GM18868 (cell line): ENCODE measurements at regions not wholly inside any gene's neighbourhood (a gene's known extent, or its start where the extent isn't known, plus 50 kb on each side); places are given as distances from the start of the nearest gene placed in this dataset.

Source experiments
- ATAC-seq: cut with Tn5 transposase; IDR thresholded peaks from one replicate; pipeline ENCODE4 v1.9.1; 2021; ENCODE audit warnings: mild to moderate bottlenecking, moderate library complexity; ENCODE audit not compliant: unreplicated experiment

DNA sequence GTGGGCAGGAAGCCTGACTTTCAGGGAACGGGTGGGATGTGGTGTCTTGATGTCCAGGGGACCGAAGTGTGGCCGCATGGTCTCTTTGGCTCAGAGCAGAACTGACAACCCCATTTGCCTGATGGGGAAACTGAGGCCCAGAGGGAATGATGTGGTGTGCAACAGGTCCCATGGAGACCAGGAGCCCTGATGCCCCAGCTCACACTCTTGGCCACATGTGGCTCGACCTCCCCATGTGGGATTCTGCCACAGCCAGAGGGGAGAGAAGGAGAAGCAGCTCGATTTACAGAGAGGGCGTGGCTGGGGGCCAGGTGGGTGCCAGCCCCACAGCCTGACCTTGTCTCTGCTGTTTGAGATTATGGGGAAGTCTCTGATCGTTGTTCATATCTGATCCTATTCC is 128.1 kb downstream of the TEX29 start:
- ATAC-seq: no peak

DNA sequence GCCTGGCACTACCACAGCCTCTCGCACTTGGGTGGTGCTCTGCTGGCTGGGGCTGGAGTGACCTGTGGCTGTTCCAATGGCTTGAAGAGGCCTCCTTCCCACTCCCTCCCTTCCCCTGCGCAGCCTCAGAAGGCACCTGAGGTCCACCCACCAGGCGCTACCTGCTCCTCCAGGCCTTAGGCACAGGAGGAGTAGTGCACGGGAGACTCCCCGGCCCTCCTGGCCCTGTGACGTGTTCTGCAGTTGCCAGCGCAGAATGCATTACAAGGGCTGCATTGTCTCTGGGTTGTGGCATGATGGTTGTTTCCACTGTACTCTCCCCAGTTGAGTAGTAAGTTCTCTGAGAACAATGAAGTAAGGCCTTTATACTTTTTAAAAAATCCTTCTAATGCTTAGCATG is 128.6 kb downstream of the TEX29 start:
- ATAC-seq: no peak

DNA sequence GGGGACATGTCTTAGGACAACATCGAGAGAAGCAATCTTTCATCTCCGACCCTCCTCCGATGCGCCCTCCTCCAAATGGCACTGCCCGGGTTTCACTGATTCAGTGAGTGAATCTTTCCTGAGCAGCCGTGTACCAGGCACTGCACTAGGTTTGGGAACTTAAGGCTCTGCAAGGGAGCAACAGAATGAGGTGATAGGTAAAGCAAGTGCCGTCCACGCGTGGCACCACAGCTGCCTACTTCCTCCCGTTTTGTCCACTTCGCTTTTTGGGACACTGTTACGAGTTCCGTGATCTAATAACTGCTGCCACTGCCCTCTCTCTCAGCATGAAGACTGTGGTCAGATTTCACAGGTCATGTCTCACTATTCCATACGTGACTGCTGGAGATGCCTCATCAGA is 131.0 kb downstream of the TEX29 start:
- ATAC-seq: no peak

DNA sequence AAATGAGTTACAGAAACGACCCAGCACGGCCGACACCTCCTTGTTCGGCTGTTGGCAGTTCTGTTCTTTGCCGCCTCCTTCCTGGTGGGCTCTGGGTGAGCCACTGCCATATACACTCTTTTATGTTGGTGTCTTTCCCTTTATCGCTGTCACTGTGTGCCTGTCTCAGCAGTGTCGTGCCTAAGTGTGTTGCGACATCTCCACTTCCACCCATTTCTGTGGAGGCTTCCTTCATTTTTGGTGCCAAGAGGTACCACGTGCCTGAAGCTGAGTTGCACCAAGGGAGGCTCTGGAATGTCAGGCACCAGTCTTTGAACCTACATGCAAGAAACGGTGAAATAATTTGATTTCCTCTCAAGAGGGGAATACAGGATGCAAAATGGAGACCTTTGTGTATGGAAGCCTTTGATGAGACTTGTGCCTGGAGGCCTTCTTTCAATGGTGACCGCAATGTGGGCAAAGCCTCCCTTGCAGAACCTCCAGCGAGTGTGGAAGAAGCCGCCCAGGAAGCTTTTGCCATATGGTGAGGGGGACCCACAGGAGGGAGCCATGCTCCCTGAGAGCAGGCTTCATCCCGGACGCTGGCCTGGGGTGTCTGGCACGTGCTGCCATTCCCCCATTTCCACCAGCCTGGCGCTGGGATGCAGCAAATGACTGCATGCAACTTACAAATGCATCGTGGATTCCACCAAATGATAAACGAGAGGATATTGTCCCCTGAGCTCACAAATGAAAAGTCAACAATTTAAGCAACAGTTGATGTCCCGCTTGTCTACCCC is 136.2 kb downstream of the TEX29 start:
- no peak for ATAC-seq

DNA sequence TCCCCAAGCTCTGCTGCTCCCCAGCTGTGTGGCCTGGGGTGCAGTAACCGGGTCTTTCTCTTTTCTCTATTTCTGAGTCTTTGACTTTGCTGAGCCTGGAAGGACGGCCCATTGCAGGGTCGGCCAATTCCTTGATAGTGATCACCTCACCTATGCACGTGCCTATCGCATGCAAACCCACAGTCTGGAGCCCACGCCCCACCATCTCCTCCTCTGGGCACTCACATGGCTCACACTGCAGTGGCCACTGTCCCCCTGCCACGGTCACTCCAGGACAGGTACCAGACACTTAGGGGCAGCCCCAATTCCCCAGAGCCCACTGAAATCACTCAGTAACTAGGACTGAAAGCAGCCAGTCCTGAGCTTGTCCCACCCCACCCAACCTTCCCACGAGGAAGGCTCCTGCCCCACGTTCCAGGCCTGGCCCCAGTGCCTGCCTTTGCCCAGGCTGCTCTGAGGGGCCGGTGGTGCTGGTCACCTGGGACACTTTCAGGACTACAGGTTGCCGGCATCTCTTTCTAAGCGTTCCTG is 137.6 kb downstream of the TEX29 start:
- ATAC-seq: no peak

DNA sequence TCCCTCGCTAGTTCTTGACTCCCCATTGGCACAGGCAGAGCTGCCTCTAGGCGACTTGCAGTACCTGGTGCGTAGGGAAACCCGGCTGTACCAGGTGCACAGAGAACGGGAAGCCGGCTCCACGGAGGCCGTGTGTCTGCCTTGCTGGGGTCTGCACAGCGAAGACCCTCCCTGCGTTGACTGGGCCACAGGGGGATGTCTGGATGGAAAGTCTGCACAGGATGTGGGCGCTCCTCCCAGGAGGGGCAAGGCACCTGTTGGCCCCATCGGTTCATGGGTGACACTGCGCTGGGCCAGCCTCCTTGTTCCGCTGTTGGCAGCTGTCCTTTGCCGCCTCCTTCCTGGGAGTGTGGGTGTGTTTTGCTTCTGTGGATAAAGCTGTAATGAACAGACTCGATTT is 138.3 kb downstream of the TEX29 start:
- no peak for ATAC-seq

DNA sequence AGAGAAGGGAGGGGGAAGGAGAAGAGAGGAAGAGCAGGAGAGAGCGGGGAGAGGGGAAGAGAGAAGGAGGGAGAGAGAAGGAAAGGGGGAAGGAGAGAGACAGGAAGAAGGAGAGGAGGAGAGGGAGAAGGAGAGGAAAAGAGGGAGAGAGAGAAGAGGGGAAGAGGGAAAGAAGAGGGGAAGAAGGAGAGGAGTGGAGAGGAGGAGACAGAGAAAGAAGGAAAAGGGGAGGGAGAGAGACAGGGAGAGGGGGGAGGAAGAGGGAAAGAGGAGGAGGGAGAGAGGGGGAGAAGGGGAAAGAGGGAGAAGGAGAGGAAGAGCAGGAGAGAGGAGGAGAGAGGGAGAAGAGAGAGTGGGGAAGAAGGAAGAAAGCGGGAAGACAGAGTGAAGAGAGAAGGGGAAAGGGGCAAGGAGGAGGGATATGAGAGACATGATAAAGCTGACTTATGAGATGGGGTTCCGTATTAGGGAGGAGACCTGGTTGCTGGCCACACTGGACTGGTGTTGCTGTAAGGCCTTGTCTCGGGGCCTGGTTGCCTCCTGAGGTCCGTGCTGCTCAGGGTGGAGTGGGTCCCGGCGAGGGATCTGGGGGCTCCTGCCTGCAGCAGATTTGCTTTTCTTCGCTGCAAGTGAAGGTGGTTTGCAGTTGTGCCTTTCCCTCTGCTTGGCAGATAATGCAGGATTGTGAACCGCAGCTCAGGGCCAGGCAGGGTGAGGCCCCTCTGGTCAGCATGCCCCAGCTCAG is 139.5 kb downstream of the TEX29 start:
- ATAC-seq: no peak

DNA sequence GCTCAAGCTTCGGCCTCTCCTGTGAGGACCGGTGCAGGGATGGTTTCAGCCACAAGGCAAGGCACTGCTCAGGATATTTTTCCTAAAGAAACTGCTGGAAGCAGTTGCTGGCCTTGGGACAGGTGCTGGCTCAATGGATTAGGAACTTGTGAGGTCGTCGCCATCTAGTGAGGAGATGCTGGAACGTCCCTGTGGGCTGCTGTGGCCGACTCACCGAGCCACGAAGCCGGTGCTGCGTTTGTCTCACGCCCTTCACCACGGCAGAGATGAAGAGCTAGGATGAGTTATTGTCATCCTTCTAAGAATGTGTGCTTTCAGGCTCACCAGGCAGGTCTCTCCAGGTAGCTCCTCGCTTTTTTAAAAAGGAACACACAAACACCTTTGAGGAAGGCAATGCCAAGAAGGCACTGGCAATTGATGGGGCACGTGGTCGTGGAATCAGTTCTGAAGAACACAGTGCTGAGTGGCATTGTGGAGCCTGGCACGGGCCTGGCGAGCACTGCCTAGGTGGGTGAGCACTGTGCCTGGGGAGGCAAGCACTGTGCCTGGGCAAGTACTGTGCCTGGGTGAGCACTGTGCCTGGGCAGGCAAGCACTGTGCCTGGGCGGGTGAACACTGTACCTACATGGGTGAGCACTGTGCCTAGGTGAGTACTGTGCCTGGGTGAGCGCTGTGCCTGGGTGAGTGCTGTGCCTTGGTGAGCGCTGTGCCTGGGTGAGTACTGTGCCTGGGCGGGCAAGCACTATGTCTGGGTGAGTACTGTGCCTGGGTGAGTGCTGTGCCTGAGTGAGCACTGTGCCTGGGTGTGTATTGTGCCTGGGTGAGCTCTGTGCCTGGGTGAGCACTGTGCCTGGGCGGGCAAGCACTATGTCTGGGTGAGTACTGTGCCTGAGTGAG is 140.4 kb downstream of the TEX29 start:
- no peak for ATAC-seq

DNA sequence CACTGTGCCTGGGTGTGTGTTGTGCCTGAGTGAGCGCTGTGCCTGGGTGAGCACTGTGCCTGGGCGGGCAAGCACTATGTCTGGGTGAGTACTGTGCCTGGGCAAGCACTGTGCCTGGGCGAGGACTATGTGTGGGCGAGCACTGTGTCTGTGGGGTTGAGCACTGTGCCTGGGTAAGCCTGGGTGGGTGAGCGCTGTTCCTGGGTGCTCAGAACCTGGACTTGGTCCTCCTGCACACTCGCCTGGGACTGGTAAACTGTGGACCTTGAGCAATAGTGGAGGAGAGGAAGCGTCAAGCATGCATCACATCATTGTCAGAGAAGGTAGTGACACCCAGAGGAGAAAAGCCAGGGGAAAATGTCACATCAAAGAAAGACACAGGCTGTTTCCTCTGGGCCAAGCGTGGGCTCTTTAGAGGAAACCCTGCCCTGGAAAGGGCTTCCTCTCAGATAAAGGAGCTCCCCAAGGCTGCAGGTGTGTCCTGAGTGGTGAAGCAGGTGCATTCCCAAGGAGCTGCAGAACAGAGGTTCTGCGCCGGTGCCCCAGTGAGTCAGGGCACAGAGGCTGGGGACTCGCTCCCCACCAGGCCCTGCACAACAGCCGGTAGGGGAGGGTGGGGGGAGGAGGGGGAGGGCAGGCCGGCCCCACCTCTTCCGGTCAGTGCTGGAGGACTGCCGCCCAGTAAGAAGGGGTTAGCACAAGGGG is 141.2 kb downstream of the TEX29 start:
- no peak for ATAC-seq

DNA sequence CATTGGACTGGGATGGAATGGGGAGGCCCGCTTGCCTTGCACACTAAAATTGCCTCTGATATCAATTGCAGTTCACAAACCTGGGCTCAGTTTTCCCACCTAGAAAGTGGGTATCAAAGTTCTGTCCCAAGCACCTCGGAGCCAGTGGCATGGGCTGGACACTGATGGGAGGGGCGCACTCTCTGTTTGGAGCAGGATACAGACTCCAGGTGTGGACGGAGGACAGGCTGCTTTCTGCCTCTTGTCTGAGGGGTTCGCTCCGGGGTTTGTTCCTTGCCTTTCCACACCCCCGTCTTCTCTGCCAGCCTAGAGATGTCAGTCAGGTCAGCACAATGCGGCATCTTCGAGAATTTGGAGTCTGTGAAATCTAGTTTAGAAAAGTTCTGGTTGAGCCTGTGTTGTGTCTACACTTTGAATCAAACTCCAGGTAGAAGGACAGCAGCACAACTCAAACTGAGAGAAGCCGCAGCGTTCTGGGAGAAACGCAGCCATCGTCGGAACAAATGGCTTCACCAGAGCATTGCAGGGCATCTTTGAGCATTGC is 141.9 kb downstream of the TEX29 start:
- no peak for ATAC-seq

DNA sequence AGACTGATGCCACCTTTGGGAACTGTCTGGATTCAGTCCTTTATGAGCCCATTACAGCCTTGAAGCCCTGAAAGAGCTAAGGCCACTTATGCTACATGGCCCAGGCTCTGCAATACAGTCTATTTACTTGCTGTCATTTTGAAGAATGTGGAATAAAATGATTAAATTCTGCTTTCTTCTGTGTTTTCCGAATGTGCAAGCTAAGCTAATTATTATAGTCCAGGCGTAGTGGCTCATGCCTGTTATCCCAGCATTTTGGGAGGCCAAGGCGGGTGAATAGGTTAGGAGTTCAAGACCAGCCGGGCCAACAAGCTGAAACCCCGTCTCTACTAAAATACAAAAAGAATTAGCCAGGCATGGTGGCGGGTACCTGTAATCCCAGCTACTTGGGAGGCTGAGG is 142.5 kb downstream of the TEX29 start:
- ATAC-seq: no peak

DNA sequence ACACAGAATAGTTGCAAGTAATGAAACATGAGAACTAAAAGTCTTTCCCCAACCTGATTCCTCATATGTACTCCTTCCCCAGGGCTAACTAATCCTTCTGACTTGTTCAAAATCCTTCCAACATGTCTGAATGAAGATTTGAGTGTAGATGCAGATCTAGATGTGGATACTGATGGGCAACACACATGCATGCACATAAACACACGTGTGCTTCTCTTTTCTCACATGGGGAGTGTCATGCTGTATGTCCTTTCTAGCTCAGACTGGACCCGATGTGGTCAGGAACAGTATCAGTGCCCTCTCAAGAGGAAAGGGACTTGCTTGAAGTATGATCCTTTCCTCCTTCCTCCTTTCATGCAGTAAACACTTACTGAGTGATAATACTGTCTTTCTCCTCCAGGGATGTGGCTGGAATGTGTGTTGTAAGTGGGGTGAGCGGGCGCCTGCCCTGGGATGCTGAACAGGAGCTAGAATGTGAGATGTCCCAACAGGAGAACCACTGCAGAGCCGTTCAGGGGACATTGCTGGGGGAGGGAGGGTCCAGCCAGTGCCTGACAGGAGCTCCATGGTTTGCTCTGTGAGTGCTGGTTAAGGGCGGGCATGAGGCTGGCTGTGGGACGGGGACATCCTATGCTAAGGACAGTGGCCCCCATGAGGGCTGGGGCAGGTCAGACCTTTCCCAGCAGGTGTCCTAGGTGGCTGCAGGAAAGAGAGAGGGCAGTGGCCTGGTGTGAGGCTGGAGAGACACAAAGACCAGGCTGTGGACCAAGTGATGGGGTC is 146.9 kb downstream of the TEX29 start:
- no peak for ATAC-seq

DNA sequence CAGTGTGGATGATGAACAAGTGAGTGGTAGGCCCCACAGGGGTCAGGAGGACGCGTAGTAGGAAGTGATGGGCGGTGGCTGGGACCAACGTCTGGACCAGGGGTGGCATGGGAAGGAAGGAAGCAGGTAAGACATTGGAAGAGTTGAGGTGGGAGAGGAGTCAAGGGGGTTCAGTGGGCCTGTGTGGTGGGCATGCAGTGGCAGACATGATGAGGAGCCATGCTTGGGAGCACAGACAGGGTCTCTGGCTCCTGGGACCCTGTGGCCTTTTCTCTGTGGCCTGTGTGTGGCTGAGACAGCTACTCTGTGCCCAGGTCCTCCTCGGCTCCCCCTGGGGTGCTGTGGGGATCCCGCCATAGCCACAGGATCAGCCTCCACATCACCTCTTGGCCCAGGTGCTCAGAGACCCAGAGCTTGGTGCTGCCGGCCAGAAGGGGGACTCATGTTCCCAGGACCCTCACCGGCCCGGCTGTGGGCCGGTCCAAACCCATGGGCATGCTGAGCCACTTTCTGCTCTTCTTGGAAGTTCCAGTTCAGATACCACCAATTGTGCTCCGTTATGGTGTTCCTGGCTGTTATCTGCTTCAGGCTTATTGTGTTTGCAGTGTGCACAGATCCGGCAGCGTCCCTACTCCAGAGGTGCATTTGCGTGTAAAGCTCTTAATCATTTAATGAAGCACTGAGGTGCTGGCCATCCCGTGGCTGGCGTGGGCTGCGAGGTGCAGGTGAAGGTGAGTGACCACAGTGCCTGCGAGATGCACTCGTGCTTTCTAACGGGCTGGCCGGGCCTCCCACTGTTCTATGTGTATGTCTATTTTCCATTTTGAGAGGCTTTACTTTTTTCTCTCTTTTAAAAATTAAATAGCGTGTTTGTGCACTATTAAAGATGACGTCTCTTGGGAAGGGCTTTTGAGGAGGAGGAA is 147.9 kb downstream of the TEX29 start:
- no peak for ATAC-seq

DNA sequence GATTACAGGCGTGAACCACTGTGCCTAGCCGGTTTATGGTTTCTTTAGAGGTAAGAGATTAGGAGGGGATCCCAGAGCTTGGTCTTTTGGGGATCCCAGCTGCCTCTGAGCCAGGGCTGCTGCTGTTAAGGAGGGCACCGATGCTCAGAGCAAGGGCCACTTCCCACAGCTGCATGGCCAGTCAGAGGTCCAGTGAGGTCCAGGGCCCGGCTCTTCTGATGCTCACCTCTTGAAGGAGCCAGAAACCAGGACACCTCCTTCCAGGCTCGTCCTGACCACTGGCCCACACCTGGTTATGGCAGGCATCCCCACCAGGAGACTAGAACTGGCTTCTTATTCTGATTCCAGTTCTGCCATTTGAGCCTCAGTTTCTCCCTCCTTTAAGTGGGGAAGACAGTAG is 149.0 kb downstream of the TEX29 start:
- no peak for ATAC-seq

DNA sequence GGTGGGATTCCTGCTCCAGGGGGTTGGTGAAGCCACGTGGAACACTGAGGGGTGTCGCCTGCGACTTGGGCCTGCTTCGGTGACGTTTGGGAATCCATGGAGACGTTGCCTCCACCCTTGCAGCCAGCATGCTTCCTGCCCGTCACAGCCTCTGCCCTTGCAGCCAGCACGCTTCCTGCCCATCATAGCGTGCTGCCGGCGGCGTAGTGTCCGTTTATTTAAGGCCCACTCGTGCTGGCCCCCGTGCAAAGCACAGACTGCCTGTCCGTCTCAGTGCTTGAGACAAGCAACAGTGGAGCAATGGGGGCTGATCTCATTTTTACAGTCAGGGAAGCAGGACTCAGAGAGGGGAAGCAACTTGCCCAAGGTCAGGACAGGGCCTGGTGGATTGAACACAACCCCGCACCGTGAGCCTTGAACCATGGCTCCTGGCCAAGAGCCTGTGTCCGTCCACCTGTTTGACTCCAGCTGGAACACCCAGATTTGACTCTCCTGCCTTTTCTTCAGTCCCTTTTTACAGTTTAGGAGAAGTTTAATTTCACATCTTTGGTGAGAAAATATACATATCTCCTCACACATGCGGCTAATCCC is 149.6 kb downstream of the TEX29 start:
- ATAC-seq: no peak

DNA sequence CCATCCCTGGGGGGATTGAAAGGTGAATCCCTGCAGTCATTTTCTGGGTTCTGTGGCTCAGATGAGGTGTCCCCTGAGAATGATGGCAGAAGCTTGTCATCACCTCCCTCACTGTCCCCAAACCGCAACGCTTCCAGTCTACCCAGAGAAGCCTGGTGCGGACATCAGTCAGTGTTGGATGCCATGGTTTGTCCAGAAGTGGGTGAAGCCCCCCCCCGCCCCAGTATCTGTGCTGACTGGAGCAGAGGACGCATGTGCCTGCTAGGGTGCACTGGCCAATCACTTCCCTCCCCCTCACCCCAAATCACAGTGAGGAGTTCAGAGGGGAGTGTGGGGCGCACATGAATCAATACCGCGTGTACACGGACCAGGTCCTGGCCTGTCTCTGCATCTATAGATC is 150.5 kb downstream of the TEX29 start:
- ATAC-seq: no peak

DNA sequence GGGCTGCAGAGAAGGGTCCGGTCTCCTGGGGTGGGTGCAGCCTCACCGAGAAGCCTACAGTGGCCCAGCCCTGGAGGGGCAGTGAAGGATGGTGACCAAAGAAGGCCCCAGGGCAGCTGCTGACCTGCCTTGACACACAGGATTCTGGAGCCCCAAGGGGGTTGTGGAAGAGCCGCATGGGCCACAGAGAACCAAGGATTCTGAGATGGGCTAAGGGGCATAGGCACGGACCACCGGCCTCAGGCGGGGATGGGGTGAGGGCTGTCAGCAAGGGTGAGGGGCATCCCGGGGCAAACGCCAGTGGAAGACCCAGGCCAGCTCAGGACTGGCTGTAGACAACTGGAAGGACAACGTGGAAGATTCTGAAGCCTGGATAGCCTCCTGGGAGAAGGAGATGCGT is 151.6 kb downstream of the TEX29 start:
- ATAC-seq: no peak
